HCT116 (cell line): ENCODE measurements at regions not wholly inside any gene's neighbourhood (a gene's known extent, or its start where the extent isn't known, plus 50 kb on each side); places are given as distances from the start of the nearest gene placed in this dataset.

Experiments
- EZH2phosphoT487 ChIP-seq: fragments of 200-600 bp; IDR thresholded peaks from 2 replicates; pipeline ENCODE4 v1.6.1; 2018; ENCODE audit warnings: antibody characterized with exemption, borderline replicate concordance
- JUND ChIP-seq: IDR thresholded peaks from 2 replicates; pipeline ENCODE4 v1.6.1; 2012
- POLR2A ChIP-seq: IDR thresholded peaks from 2 replicates; pipeline ENCODE4 v1.7.0; 2011; ENCODE audit warnings: borderline replicate concordance; ENCODE audit not compliant: insufficient read depth, insufficient read length; ENCODE audit errors: extremely low read depth
- POLR2AphosphoS5 ChIP-seq: IDR thresholded peaks from 2 replicates; pipeline ENCODE4 v1.6.1; 2011; ENCODE audit warnings: mild to moderate bottlenecking, low read depth, low read length, moderate library complexity
- SP1 ChIP-seq: IDR thresholded peaks from 2 replicates; pipeline ENCODE4 v1.6.1; 2012; ENCODE audit warnings: low read depth
- ZFX ChIP-seq: fragments of 450-650 bp; IDR thresholded peaks from 2 replicates; pipeline ENCODE4 v1.6.1; 2017
- TF ChIP-seq, protein P1 (sequence below), 3 experiments: fragments of 200-600 bp in 1 of 3; sonication (generic) in 1 of 3; IDR thresholded peaks in 2 of 3; conservative IDR thresholded peaks in 1 of 3; 2 replicates each; pipeline ENCODE4 v1.5.1; 2012 to 2017; ENCODE audit warnings: low read depth in 2 of 3, low read length in 2 of 3, antibody characterized with exemption in 1 of 3, borderline replicate concordance in 1 of 3, control low read depth in 1 of 3, mild to moderate bottlenecking in 1 of 3, mixed read lengths in 1 of 3, mixed run types in 1 of 3, moderate library complexity in 1 of 3; ENCODE audit not compliant: insufficient read depth in 1 of 3

DNA sequence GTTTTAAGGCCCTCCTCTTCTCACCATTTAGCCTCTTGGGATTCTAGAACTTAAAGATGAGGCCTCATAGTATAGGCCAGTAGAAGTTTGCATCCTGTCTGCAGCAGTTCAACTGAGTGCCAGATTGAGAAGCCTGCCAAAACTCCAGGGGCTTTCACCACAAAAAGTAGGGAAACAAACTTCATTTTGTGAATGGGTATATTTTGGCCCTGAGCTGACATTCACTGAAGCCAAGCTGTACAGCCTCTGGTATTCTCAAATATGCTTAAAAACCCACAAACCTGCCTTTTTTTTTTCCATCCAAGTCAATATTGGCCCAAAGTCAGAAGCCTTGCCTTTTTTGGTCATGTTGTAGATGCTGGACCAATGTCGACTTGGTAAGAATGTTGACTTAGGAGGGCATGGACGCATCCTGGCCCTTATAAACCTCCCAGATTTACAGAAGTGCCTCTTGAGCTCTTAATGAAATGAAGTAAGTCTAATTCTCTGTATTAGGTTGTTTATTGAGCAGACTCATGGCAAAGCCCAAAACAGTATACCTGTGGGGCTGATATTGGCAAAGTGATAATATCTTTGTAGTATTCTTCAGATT, 337.5 kb downstream of the CHRM3 start:
- no peak for TF ChIP-seq POLR2A
- no peak for TF ChIP-seq SP1
- TF ChIP-seq, protein P1, sequence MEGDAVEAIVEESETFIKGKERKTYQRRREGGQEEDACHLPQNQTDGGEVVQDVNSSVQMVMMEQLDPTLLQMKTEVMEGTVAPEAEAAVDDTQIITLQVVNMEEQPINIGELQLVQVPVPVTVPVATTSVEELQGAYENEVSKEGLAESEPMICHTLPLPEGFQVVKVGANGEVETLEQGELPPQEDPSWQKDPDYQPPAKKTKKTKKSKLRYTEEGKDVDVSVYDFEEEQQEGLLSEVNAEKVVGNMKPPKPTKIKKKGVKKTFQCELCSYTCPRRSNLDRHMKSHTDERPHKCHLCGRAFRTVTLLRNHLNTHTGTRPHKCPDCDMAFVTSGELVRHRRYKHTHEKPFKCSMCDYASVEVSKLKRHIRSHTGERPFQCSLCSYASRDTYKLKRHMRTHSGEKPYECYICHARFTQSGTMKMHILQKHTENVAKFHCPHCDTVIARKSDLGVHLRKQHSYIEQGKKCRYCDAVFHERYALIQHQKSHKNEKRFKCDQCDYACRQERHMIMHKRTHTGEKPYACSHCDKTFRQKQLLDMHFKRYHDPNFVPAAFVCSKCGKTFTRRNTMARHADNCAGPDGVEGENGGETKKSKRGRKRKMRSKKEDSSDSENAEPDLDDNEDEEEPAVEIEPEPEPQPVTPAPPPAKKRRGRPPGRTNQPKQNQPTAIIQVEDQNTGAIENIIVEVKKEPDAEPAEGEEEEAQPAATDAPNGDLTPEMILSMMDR (IDR thresholded peaks at IDR 0.05 in 2 of 3, conservative IDR thresholded peaks at IDR 0.05 in 1 of 3; ENCODE audit: borderline replicate concordance in 1 of 3, insufficient read depth in 1 of 3, low read depth in 2 of 3, low read length in 2 of 3): no peak
- no peak for TF ChIP-seq EZH2phosphoT487
- TF ChIP-seq POLR2AphosphoS5: no peak
- TF ChIP-seq JUND: no peak
- no peak for TF ChIP-seq ZFX
